ENCODE measurements at regions not wholly inside any gene's neighbourhood (a gene's known extent, or its start where the extent isn't known, plus 50 kb on each side); places are given as distances from the start of the nearest gene placed in this dataset.

GRCh38 chr14:42856106-42856505 is 1249.4 kb downstream of the LRFN5 start:
- intact Hi-C loops (cut with DNase I): no loop called here
- ATAC-seq (no peak), DNase-seq (no peak)

GRCh38 chr14:42855085-42855484 is 1248.4 kb downstream of the LRFN5 start:
- ATAC-seq (peak in 1 of 2 donors; percentile 32), DNase-seq (no peak)
- intact Hi-C loops (cut with DNase I): no loop called here

GRCh38 chr14:42854061-42854460 is 1247.4 kb downstream of the LRFN5 start:
- intact Hi-C loops (cut with DNase I): no loop called here
- ATAC-seq: no peak
- no peak for DNase-seq

- intact Hi-C loops (cut with DNase I): no loop called here
- no peak for DNase-seq
- ATAC-seq: no peak
These were observed 1242.0 kb downstream of the LRFN5 start for GRCh38 chr14:42848652-42849051.

- no peak for DNase-seq
- intact Hi-C loops (cut with DNase I): no loop called here
- ATAC-seq: no peak
These were observed 1208.1 kb downstream of the LRFN5 start for GRCh38 chr14:42814817-42815216.

GRCh38 chr14:42806909-42807315 is 1200.2 kb downstream of the LRFN5 start:
- ATAC-seq: no peak
- intact Hi-C loops (cut with DNase I): no loop called here
- DNase-seq: no peak

GRCh38 chr14:42804141-42804540 is 1197.5 kb downstream of the LRFN5 start:
- intact Hi-C loops (cut with DNase I): no loop called here

GRCh38 chr14:42802346-42802745 is 1195.7 kb downstream of the LRFN5 start:
- ATAC-seq: no peak
- intact Hi-C loops (cut with DNase I): no loop called here

More at GRCh38 chr14:42804141-42804540, 1197.5 kb downstream of the LRFN5 start:
- no peak for DNase-seq
- no peak for ATAC-seq

GRCh38 chr14:42792166-42792565 is 1185.5 kb downstream of the LRFN5 start:
- DNase-seq (no peak), ATAC-seq (no peak)
- intact Hi-C loops (cut with DNase I): no loop called here

More at GRCh38 chr14:42802346-42802745, 1195.7 kb downstream of the LRFN5 start:
- no peak for DNase-seq

GRCh38 chr14:42782754-42783153 is 1176.1 kb downstream of the LRFN5 start:
- intact Hi-C loops (cut with DNase I): no loop called here

GRCh38 chr14:42778984-42779383 is 1172.3 kb downstream of the LRFN5 start:
- DNase-seq (no peak), ATAC-seq (no peak)
- intact Hi-C loops (cut with DNase I): no loop called here

More at GRCh38 chr14:42782754-42783153, 1176.1 kb downstream of the LRFN5 start:
- DNase-seq: no peak
- no peak for ATAC-seq

- ATAC-seq: no peak
- DNase-seq: no peak
- intact Hi-C loops (cut with DNase I): no loop called here
These were observed 1144.1 kb downstream of the LRFN5 start for GRCh38 chr14:42750771-42751170.

GRCh38 chr14:42742084-42742483 is 1135.4 kb downstream of the LRFN5 start:
- no peak for ATAC-seq
- no peak for DNase-seq
- intact Hi-C loops (cut with DNase I): no loop called here

GRCh38 chr14:42736408-42736807 is 1129.7 kb downstream of the LRFN5 start:
- no peak for DNase-seq
- intact Hi-C loops (cut with DNase I): no loop called here
- no peak for ATAC-seq

- intact Hi-C loops (cut with DNase I): no loop called here
- no peak for ATAC-seq
- DNase-seq: no peak
These were observed 1127.4 kb downstream of the LRFN5 start for GRCh38 chr14:42734041-42734440.

- DNase-seq: no peak
- no peak for ATAC-seq
- intact Hi-C loops (cut with DNase I): no loop called here
These were observed 1125.3 kb downstream of the LRFN5 start for GRCh38 chr14:42732005-42732404.

GRCh38 chr14:42731480-42731879 is 1124.8 kb downstream of the LRFN5 start:
- intact Hi-C loops (cut with DNase I): no loop called here
- DNase-seq (no peak), ATAC-seq (no peak)

GRCh38 chr14:42729681-42730080 is 1123.0 kb downstream of the LRFN5 start:
- ATAC-seq (no peak), DNase-seq (no peak)
- intact Hi-C loops (cut with DNase I): no loop called here

GRCh38 chr14:42719391-42719790 is 1112.7 kb downstream of the LRFN5 start:
- intact Hi-C loops (cut with DNase I): no loop called here

GRCh38 chr14:42715316-42715715 is 1108.6 kb downstream of the LRFN5 start:
- ATAC-seq: no peak
- intact Hi-C loops (cut with DNase I): no loop called here

More at GRCh38 chr14:42719391-42719790, 1112.7 kb downstream of the LRFN5 start:
- DNase-seq (no peak), ATAC-seq (no peak)

GRCh38 chr14:42710071-42710470 is 1103.4 kb downstream of the LRFN5 start:
- intact Hi-C loops (cut with DNase I): no loop called here
- DNase-seq: no peak
- ATAC-seq: no peak

More at GRCh38 chr14:42715316-42715715, 1108.6 kb downstream of the LRFN5 start:
- DNase-seq: no peak

GRCh38 chr14:42703501-42703900 is 1096.8 kb downstream of the LRFN5 start:
- no peak for DNase-seq
- no peak for ATAC-seq
- intact Hi-C loops (cut with DNase I): no loop called here

All from left cardiac atrium (tissue), 4 donors.